ENCODE measurements at regions not wholly inside any gene's neighbourhood (a gene's known extent, or its start where the extent isn't known, plus 50 kb on each side); places are given as distances from the start of the nearest gene placed in this dataset.
"Not testable (repeated sequence)": the region's sequence is repeated elsewhere in the genome, so short reads cannot be mapped to it uniquely, and the experiment has no call there.

- no peak for DNase-seq
Measured at GRCh38 chr10:33858326-33858725, 523.9 kb upstream of the NRP1 start.

- not testable (repeated sequence) for DNase-seq
Measured at GRCh38 chr10:33853221-33853620, 518.8 kb upstream of the NRP1 start.

GRCh38 chr10:33843379-33843778, 508.9 kb upstream of the NRP1 start:
- no peak for DNase-seq

- no peak for DNase-seq
Measured at GRCh38 chr10:33841678-33842077, 507.2 kb upstream of the NRP1 start.

GRCh38 chr10:33838731-33839130, 504.3 kb upstream of the NRP1 start:
- DNase-seq = no peak

- no peak for DNase-seq
Measured at GRCh38 chr10:33837736-33838135, 503.3 kb upstream of the NRP1 start.

GRCh38 chr10:33835556-33835955, 501.1 kb upstream of the NRP1 start:
- no peak for DNase-seq

- no peak for DNase-seq
Measured at GRCh38 chr10:33833566-33833965, 499.1 kb upstream of the NRP1 start.

- DNase-seq = no peak
Measured at GRCh38 chr10:33832124-33832787, 497.8 kb upstream of the NRP1 start.

GRCh38 chr10:33831591-33831990, 497.1 kb upstream of the NRP1 start:
- DNase-seq = no peak

GRCh38 chr10:33829899-33830298, 495.4 kb upstream of the NRP1 start:
- DNase-seq = not testable (repeated sequence)

- no peak for DNase-seq
Measured at GRCh38 chr10:33828592-33828991, 494.1 kb upstream of the NRP1 start.

GRCh38 chr10:33826186-33826585, 491.7 kb upstream of the NRP1 start:
- DNase-seq = no peak

GRCh38 chr10:33822774-33823173, 488.3 kb upstream of the NRP1 start:
- DNase-seq = no peak

- no peak for DNase-seq
Measured at GRCh38 chr10:33820531-33820930, 486.1 kb upstream of the NRP1 start.

- DNase-seq = no peak
Measured at GRCh38 chr10:33819206-33819605, 484.7 kb upstream of the NRP1 start.

- DNase-seq = no peak
Measured at GRCh38 chr10:33818343-33818742, 483.9 kb upstream of the NRP1 start.

GRCh38 chr10:33817605-33818004, 483.1 kb upstream of the NRP1 start:
- DNase-seq = no peak

GRCh38 chr10:33815776-33816175, 481.3 kb upstream of the NRP1 start:
- DNase-seq = no peak

- no peak for DNase-seq
Measured at GRCh38 chr10:33813871-33814270, 479.4 kb upstream of the NRP1 start.

GRCh38 chr10:33813415-33813814, 478.9 kb upstream of the NRP1 start:
- DNase-seq = no peak

- DNase-seq = no peak
Measured at GRCh38 chr10:33812586-33812985, 478.1 kb upstream of the NRP1 start.

GRCh38 chr10:33810986-33811385, 476.5 kb upstream of the NRP1 start:
- no peak for DNase-seq

GRCh38 chr10:33809732-33810131, 475.3 kb upstream of the NRP1 start:
- no peak for DNase-seq

- no peak for DNase-seq
Measured at GRCh38 chr10:33808475-33808874, 474.0 kb upstream of the NRP1 start.
